HCT116 (cell line): ENCODE measurements at regions not wholly inside any gene's neighbourhood (a gene's known extent, or its start where the extent isn't known, plus 50 kb on each side); places are given as distances from the start of the nearest gene placed in this dataset.
"Not testable (repeated sequence)": the region's sequence is repeated elsewhere in the genome, so short reads cannot be mapped to it uniquely, and the experiment has no call there.

Source experiments
- ATAC-seq: fragments of 200-7000 bp; cut with Tn5 transposase; 2 replicates; pipeline ENCODE4 v1.9.1; 2020; ENCODE audit warnings: mild to moderate bottlenecking, moderate library complexity
- BruUV-seq: library from RNA; stranded (reverse); fragments of 400-500 nt; replicated peaks from 2 replicates; lab custom pipeline; 2021; lab: Mats Ljungman, UMichigan
- CTCF ChIA-PET: fragments of 300-600 bp; sonication (Branson Sonifier 250); formaldehyde crosslinking; loops from one replicate; lab custom pipeline; 2021; ENCODE audit warnings: antibody characterized with exemption; lab: Charles Lee
- POLR2A ChIA-PET: fragments of 300-600, 350-600 bp; sonication (Branson Sonifier 250); formaldehyde crosslinking; loops from one replicate; lab custom pipeline; 2021; ENCODE audit warnings: antibody characterized with exemption; lab: Charles Lee
- RAD21 ChIA-PET, 2 experiments: fragments of 300-600 bp; sonication (Branson Sonifier 250); formaldehyde crosslinking; loops; one replicate each; lab custom pipeline; 2023; ENCODE audit warnings: low total read pairs in 2 of 2; ENCODE audit not compliant: uncharacterized antibody in 2 of 2, unreplicated experiment in 2 of 2, low non-redundant PET in 1 of 2; lab: Charles Lee
- DNase-seq: peaks from one replicate; pipeline ENCODE4 v3.0.0-alpha.2; 2010; ENCODE audit warnings: low read depth, low spot score
- H2AFZ ChIP-seq: fragments of 200-600 bp; shearing (Covaris generic), sonication (generic); 2 replicates; pipeline ENCODE4 v1.6.1; 2017; ENCODE audit warnings: low read depth, mixed run types, mixed read lengths, antibody characterized with exemption, low read length; ENCODE audit not compliant: poor library complexity, severe bottlenecking
- H3K27ac ChIP-seq: 2 replicates; pipeline ENCODE4 v1.5.1; 2012; ENCODE audit warnings: low read depth, low read length
- H3K27me3 ChIP-seq: fragments of 200-600 bp; sonication (generic); 2 replicates; pipeline ENCODE4 v1.6.1; 2016; ENCODE audit warnings: mixed run types, low read length, mixed read lengths; ENCODE audit not compliant: insufficient read depth
- H3K36me3 ChIP-seq, 2 experiments: fragments of 200-500 bp in 1 of 2; fragments of 200-600 bp in 1 of 2; sonication (Bioruptor generic) in 1 of 2; sonication (generic) in 1 of 2; 2 replicates each; pipeline versions ENCODE4 v1.5.1 to v1.6.1; 2014 to 2016; ENCODE audit warnings: low read length in 2 of 2, inconsistent platforms in 1 of 2, mixed read lengths in 1 of 2, mixed run types in 1 of 2; ENCODE audit not compliant: insufficient read depth in 2 of 2, control insufficient read depth in 1 of 2
- H3K4me1 ChIP-seq, 2 experiments: fragments of 200-600 bp in 1 of 2; sonication (generic) in 1 of 2; 2 replicates each; pipeline versions ENCODE4 v1.5.1 to v1.6.1; 2012 to 2017; ENCODE audit warnings: low read length in 2 of 2, inconsistent platforms in 1 of 2, mild to moderate bottlenecking in 1 of 2, mixed read lengths in 1 of 2, mixed run types in 1 of 2, moderate library complexity in 1 of 2; ENCODE audit not compliant: insufficient read depth in 2 of 2, control insufficient read depth in 1 of 2
- H3K4me2 ChIP-seq: fragments of 200-600 bp; sonication (generic); 2 replicates; pipeline ENCODE4 v1.6.1; 2017; ENCODE audit warnings: mixed run types, low read length, mixed read lengths
- H3K4me3 ChIP-seq, 2 experiments: fragments of 200-600 bp in 1 of 2; sonication (generic) in 1 of 2; replicated peaks in 1 of 2; 2 replicates each; pipeline ENCODE4 v1.5.1; 2011 to 2016; ENCODE audit warnings: low read length in 2 of 2, control low read depth in 1 of 2, low read depth in 1 of 2, mild to moderate bottlenecking in 1 of 2, mixed read lengths in 1 of 2, mixed run types in 1 of 2
- H3K79me2 ChIP-seq: fragments of 200-600 bp; sonication (generic); 2 replicates; pipeline ENCODE4 v1.6.1; 2017; ENCODE audit warnings: mild to moderate bottlenecking, mixed run types, low read length, moderate library complexity, mixed read lengths; ENCODE audit not compliant: insufficient read depth
- H3K9ac ChIP-seq: fragments of 200-600 bp; sonication (generic); 2 replicates; pipeline ENCODE4 v1.6.1; 2016; ENCODE audit warnings: low read length, mixed read lengths
- H3K9me2 ChIP-seq: fragments of 200-600 bp; sonication (generic), shearing (Covaris generic); 2 replicates; pipeline ENCODE4 v1.6.1; 2017; ENCODE audit warnings: mixed run types, mild to moderate bottlenecking, moderate library complexity; ENCODE audit not compliant: insufficient read depth
- H3K9me3 ChIP-seq, 2 experiments: fragments of 200-500 bp in 1 of 2; fragments of 200-600 bp in 1 of 2; sonication (Bioruptor generic) in 1 of 2; sonication (generic) in 1 of 2; 2 replicates each; pipeline ENCODE4 v1.6.1; 2014 to 2017; ENCODE audit warnings: low read length in 2 of 2, mixed read lengths in 2 of 2, inconsistent platforms in 1 of 2, low read depth in 1 of 2, mild to moderate bottlenecking in 1 of 2, mixed run types in 1 of 2, moderate library complexity in 1 of 2; ENCODE audit not compliant: control insufficient read depth in 1 of 2, insufficient read depth in 1 of 2
- H4K20me1 ChIP-seq: fragments of 200-600 bp; sonication (generic), shearing (Covaris generic); 2 replicates; pipeline ENCODE4 v1.6.1; 2017; ENCODE audit warnings: mixed run types, mild to moderate bottlenecking, moderate library complexity; ENCODE audit not compliant: insufficient read depth
- MAX ChIP-seq: IDR thresholded peaks from 2 replicates; pipeline ENCODE4 v1.6.1; 2012
- POLR2AphosphoS5 ChIP-seq: IDR thresholded peaks from 2 replicates; pipeline ENCODE4 v1.6.1; 2011; ENCODE audit warnings: mild to moderate bottlenecking, low read depth, low read length, moderate library complexity
- RAD21 ChIP-seq: IDR thresholded peaks from 2 replicates; pipeline ENCODE4 v1.6.1; 2012; ENCODE audit warnings: low read depth, mild to moderate bottlenecking
- intact Hi-C: fragments of 100-400 bp; cut with micrococcal nuclease; formaldehyde crosslinking; loops from 2 replicates; pipeline ENCODE4 v1.10.0; 2022
- TF ChIP-seq, protein P1 (sequence below): IDR thresholded peaks from 2 replicates; pipeline ENCODE4 v1.6.1; 2012

GRCh38 chr11:22115470-22116029, 77.3 kb upstream of the ANO5 start:
- Histone ChIP-seq H3K4me2 (no peak overlapping the region), H3K9me2 (no peaks in the 10 kb centered on the region), H3K27me3 (no peaks in the 10 kb centered on the region), H4K20me1 (no peaks in the 10 kb centered on the region), H2AFZ (no peak overlapping the region), H3K27ac (no peak overlapping the region), H3K79me2 (no peaks in the 10 kb centered on the region), H3K4me1 (no peaks in the 10 kb centered on the region), H3K4me3 (no peak overlapping the region), H3K9ac (no peak overlapping the region), H3K9me3 (peaks cover 0 to 5% of the 10 kb centered on the region in 2 experiments; a peak in 2 of 4 replicates), H3K36me3 (no peaks in the 10 kb centered on the region)
- ChIA-PET RAD21 (no interaction called here), CTCF (no interaction called here), POLR2A (no interaction called here)
- BruUV-seq, result no TSS peak
- TF ChIP-seq POLR2AphosphoS5 (no peak), MAX (no peak), RAD21 (no peak)
- TF ChIP-seq, protein P1, sequence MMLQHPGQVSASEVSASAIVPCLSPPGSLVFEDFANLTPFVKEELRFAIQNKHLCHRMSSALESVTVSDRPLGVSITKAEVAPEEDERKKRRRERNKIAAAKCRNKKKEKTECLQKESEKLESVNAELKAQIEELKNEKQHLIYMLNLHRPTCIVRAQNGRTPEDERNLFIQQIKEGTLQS, result no peak
- DNase-seq (no peak), ATAC-seq (no peak)
- intact Hi-C loops, result no loop called here

DNA sequence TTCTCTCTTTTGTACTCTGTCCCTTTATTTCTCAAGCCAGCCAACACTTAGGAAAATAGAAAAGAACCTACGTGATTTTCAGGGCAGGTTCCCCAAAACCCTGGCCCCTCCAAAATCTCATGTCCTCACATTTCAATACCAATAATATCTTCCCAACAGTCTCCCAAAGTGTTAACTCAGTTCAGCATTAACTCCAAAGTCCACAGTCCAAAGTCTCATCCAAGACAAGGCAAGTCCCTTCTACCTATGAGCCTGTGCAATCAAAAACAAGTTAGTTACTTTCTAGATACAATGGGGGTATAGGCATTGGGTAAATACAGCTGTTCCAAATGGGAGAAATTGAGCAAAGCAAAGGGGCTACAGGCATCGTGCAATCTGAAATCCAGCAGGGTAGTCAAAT, 64.9 kb upstream of the ANO5 start:
- BruUV-seq, H3K4me2 ChIP-seq, H3K79me2 ChIP-seq, DNase-seq, H3K4me3 ChIP-seq, H4K20me1 ChIP-seq, H3K9me2 ChIP-seq, H3K36me3 ChIP-seq, POLR2A ChIA-PET, ATAC-seq, CTCF ChIA-PET, H3K9ac ChIP-seq, H3K27ac ChIP-seq, H3K27me3 ChIP-seq, intact Hi-C loops, H3K9me3 ChIP-seq, RAD21 ChIA-PET, H2AFZ ChIP-seq, H3K4me1 ChIP-seq: not testable (repeated sequence)
